HG03439 (cell line): ENCODE measurements at regions not wholly inside any gene's neighbourhood (a gene's known extent, or its start where the extent isn't known, plus 50 kb on each side); places are given as distances from the start of the nearest gene placed in this dataset.
A peak's percentile ranks its signal among the peaks of the same experiment; 100 is the strongest.

Experiments
- ATAC-seq: cut with Tn5 transposase; IDR thresholded peaks from one replicate; pipeline ENCODE4 v1.9.1; 2021; ENCODE audit warnings: mild to moderate bottlenecking, moderate library complexity; ENCODE audit not compliant: unreplicated experiment

- no peak for ATAC-seq
Observed at GRCh38 chr2:191738003-191738402, 60.1 kb downstream of the NABP1 start.

- no peak for ATAC-seq
Observed at GRCh38 chr2:191738667-191739066, 60.7 kb downstream of the NABP1 start.

GRCh38 chr2:191739194-191739593, 61.3 kb downstream of the NABP1 start:
- no peak for ATAC-seq

- peak; percentile 85 for ATAC-seq
Observed at GRCh38 chr2:191740016-191740419, 62.1 kb downstream of the NABP1 start.

GRCh38 chr2:191740759-191741158, 62.8 kb downstream of the NABP1 start:
- no peak for ATAC-seq

GRCh38 chr2:191746346-191747169, 68.6 kb downstream of the NABP1 start:
- no peak for ATAC-seq

GRCh38 chr2:191747170-191747530, 69.2 kb downstream of the NABP1 start:
- ATAC-seq, result no peak

- ATAC-seq, result peak; percentile 33
Observed at GRCh38 chr2:191748059-191748461, 70.1 kb downstream of the NABP1 start.

GRCh38 chr2:191748528-191749180, 70.7 kb downstream of the NABP1 start:
- peak; percentile 79 for ATAC-seq

- ATAC-seq, result no peak
Observed at GRCh38 chr2:191749181-191749540, 71.2 kb downstream of the NABP1 start.

GRCh38 chr2:191754103-191754502, 76.2 kb downstream of the NABP1 start:
- ATAC-seq, result no peak

GRCh38 chr2:191756761-191757160, 78.8 kb downstream of the NABP1 start:
- ATAC-seq, result no peak

GRCh38 chr2:191757208-191757607, 79.3 kb downstream of the NABP1 start:
- no peak for ATAC-seq

- peak; percentile 100 for ATAC-seq
Observed at GRCh38 chr2:191758518-191759507, 80.9 kb downstream of the NABP1 start.

- no peak for ATAC-seq
Observed at GRCh38 chr2:191759680-191760079, 81.7 kb downstream of the NABP1 start.

- no peak for ATAC-seq
Observed at GRCh38 chr2:191760655-191761262, 82.8 kb downstream of the NABP1 start.

GRCh38 chr2:191773136-191773535, 73.8 kb downstream of the CAVIN2 start:
- ATAC-seq, result no peak

- ATAC-seq, result no peak
Observed at GRCh38 chr2:191777351-191777750, 69.5 kb downstream of the CAVIN2 start.

GRCh38 chr2:191778041-191778440, 68.8 kb downstream of the CAVIN2 start:
- ATAC-seq, result no peak

GRCh38 chr2:191782351-191782750, 64.5 kb downstream of the CAVIN2 start:
- no peak for ATAC-seq

- no peak for ATAC-seq
Observed at GRCh38 chr2:191783416-191783815, 63.5 kb downstream of the CAVIN2 start.
